Neural cell (in vitro differentiated cells): ENCODE measurements at regions not wholly inside any gene's neighbourhood (a gene's known extent, or its start where the extent isn't known, plus 50 kb on each side); places are given as distances from the start of the nearest gene placed in this dataset.

ENCODE experiments used
- H2AFZ ChIP-seq: fragments of 200-600, 300-800 bp; sonication (generic), shearing (Covaris generic); 2 replicates; pipeline ENCODE4 v1.6.0; 2014; ENCODE audit warnings: low read depth, mild to moderate bottlenecking, antibody characterized with exemption, low read length, moderate library complexity
- H3F3A ChIP-seq: fragments of 200-600 bp; shearing (Covaris generic); 2 replicates; pipeline ENCODE4 v1.6.1; 2016; ENCODE audit warnings: mild to moderate bottlenecking, moderate library complexity, mixed read lengths, antibody characterized with exemption, low read length; ENCODE audit not compliant: insufficient read depth, poor library complexity, severe bottlenecking
- H3K27ac ChIP-seq: fragments of 200-600, 300-800 bp; sonication (generic), shearing (Covaris generic); 2 replicates; pipeline ENCODE4 v1.5.1; 2014; ENCODE audit warnings: mild to moderate bottlenecking, low read length, moderate library complexity
- H3K27me3 ChIP-seq: fragments of 300-800, 200-600 bp; sonication (generic), shearing (Covaris generic); 2 replicates; pipeline ENCODE4 v1.6.0; 2014; ENCODE audit warnings: mild to moderate bottlenecking, low read depth, low read length, moderate library complexity; ENCODE audit not compliant: insufficient read depth
- H3K36me3 ChIP-seq: fragments of 300-800, 200-600 bp; sonication (generic), shearing (Covaris generic); 2 replicates; pipeline ENCODE4 v1.5.1; 2014; ENCODE audit warnings: mild to moderate bottlenecking, antibody characterized with exemption, low read length, moderate library complexity; ENCODE audit not compliant: insufficient read depth
- H3K4me2 ChIP-seq: fragments of 300-800, 200-600 bp; sonication (generic), shearing (Covaris generic); 2 replicates; pipeline ENCODE4 v1.6.0; 2014; ENCODE audit warnings: mild to moderate bottlenecking, low read length
- H3K4me3 ChIP-seq: fragments of 300-800, 200-600 bp; sonication (generic), shearing (Covaris generic); 2 replicates; pipeline ENCODE4 v1.5.1; 2014; ENCODE audit warnings: mild to moderate bottlenecking, low read length, moderate library complexity
- H3K79me2 ChIP-seq: fragments of 200-600 bp; shearing (Covaris generic); replicated peaks from 2 replicates; pipeline ENCODE4 v1.6.0; 2014; ENCODE audit warnings: mild to moderate bottlenecking, low read length, moderate library complexity; ENCODE audit not compliant: insufficient read depth
- H3K9ac ChIP-seq: fragments of 300-800, 200-600 bp; sonication (generic), shearing (Covaris generic); 2 replicates; pipeline ENCODE4 v1.6.1; 2016; ENCODE audit warnings: mild to moderate bottlenecking, low read length, mixed read lengths
- H3K9me2 ChIP-seq: fragments of 200-600 bp; shearing (Covaris generic); 2 replicates; pipeline ENCODE4 v1.6.1; 2016; ENCODE audit warnings: mild to moderate bottlenecking, low read length, mixed read lengths; ENCODE audit not compliant: insufficient read depth
- H3K9me3 ChIP-seq: fragments of 200-600, 300-800 bp; sonication (generic), shearing (Covaris generic); 2 replicates; pipeline ENCODE4 v1.6.1; 2016; ENCODE audit warnings: mild to moderate bottlenecking, mixed run types, low read length, moderate library complexity, mixed read lengths
- H4K20me1 ChIP-seq: fragments of 200-600 bp; shearing (Covaris generic); 2 replicates; pipeline ENCODE4 v1.6.1; 2016; ENCODE audit warnings: mild to moderate bottlenecking, mixed run types; ENCODE audit not compliant: insufficient read depth
- EP300 ChIP-seq: fragments of 450-650 bp; conservative IDR thresholded peaks from 2 replicates; pipeline ENCODE4 v1.6.1; 2014; ENCODE audit warnings: antibody characterized with exemption, mild to moderate bottlenecking, moderate library complexity; ENCODE audit not compliant: poor library complexity, severe bottlenecking
- EZH2 ChIP-seq: fragments of 200-600, 300-800 bp; shearing (Covaris generic), sonication (generic); IDR thresholded peaks from 2 replicates; pipeline ENCODE4 v1.6.1; 2014; ENCODE audit warnings: antibody characterized with exemption, low read length, borderline replicate concordance, mild to moderate bottlenecking; ENCODE audit not compliant: insufficient read depth, poor library complexity, severe bottlenecking
- MXI1 ChIP-seq: fragments of 450-650 bp; conservative IDR thresholded peaks from 2 replicates; pipeline ENCODE4 v1.6.1; 2014; ENCODE audit warnings: antibody characterized with exemption, mild to moderate bottlenecking; ENCODE audit not compliant: poor library complexity, severe bottlenecking
- POLR2AphosphoS5 ChIP-seq: IDR thresholded peaks from 2 replicates; pipeline ENCODE4 v1.6.1; 2012
- RAD21 ChIP-seq: fragments of 450-650 bp; conservative IDR thresholded peaks from 2 replicates; pipeline ENCODE4 v1.6.1; 2014; ENCODE audit warnings: antibody characterized with exemption, mild to moderate bottlenecking, moderate library complexity
- SMC3 ChIP-seq: fragments of 450-650 bp; conservative IDR thresholded peaks from 2 replicates; pipeline ENCODE4 v1.6.1; 2014; ENCODE audit warnings: antibody characterized with exemption, mild to moderate bottlenecking, moderate library complexity; ENCODE audit not compliant: poor library complexity
- TAF1 ChIP-seq: IDR thresholded peaks from 2 replicates; pipeline ENCODE4 v1.6.1; 2012; ENCODE audit warnings: low read depth
- TF ChIP-seq, protein P1 (sequence below): IDR thresholded peaks from 2 replicates; pipeline ENCODE4 v1.6.1; 2012; ENCODE audit warnings: borderline replicate concordance
- TF ChIP-seq, protein P2 (sequence below): fragments of 450-650 bp; IDR thresholded peaks from 2 replicates; pipeline ENCODE4 v1.5.1; 2014; ENCODE audit warnings: antibody characterized with exemption, mild to moderate bottlenecking, moderate library complexity; ENCODE audit not compliant: poor library complexity, severe bottlenecking

DNA sequence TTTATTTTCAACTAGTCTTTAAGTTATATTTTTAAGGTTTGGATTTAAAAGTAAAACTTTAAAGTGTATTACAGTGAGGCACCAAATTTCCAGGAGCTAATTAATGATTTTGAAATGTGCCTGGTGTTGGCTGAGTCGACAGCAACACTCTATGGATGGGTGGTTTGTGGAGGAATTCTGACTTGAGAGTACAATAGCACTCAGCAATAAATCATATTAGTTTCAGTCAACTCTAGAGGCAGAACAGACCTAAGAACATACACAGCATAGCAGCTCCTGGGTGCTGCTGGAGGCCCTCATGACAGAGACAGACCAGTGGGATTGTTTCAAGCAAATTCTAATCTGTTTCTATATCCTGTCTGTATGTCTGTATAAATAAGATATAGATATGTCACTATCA lies 673.4 kb downstream of the TRIML1 start:
- Histone ChIP-seq H3K9me3 (no peaks in the 10 kb centered on the region), H4K20me1 (no peaks in the 10 kb centered on the region), H3K4me3 (no peak overlapping the region), H3F3A (no peaks in the 10 kb centered on the region), H3K27ac (no peak overlapping the region), H3K4me2 (no peak overlapping the region), H3K9me2 (no peaks in the 10 kb centered on the region), H3K27me3 (no peaks in the 10 kb centered on the region), H3K36me3 (no peaks in the 10 kb centered on the region), H2AFZ (no peak overlapping the region), H3K79me2 (no peaks in the 10 kb centered on the region), H3K9ac (no peak overlapping the region)
- no peak for TF ChIP-seq MXI1
- TF ChIP-seq SMC3, result no peak
- no peak for TF ChIP-seq RAD21
- no peak for TF ChIP-seq TAF1
- TF ChIP-seq, protein P1, sequence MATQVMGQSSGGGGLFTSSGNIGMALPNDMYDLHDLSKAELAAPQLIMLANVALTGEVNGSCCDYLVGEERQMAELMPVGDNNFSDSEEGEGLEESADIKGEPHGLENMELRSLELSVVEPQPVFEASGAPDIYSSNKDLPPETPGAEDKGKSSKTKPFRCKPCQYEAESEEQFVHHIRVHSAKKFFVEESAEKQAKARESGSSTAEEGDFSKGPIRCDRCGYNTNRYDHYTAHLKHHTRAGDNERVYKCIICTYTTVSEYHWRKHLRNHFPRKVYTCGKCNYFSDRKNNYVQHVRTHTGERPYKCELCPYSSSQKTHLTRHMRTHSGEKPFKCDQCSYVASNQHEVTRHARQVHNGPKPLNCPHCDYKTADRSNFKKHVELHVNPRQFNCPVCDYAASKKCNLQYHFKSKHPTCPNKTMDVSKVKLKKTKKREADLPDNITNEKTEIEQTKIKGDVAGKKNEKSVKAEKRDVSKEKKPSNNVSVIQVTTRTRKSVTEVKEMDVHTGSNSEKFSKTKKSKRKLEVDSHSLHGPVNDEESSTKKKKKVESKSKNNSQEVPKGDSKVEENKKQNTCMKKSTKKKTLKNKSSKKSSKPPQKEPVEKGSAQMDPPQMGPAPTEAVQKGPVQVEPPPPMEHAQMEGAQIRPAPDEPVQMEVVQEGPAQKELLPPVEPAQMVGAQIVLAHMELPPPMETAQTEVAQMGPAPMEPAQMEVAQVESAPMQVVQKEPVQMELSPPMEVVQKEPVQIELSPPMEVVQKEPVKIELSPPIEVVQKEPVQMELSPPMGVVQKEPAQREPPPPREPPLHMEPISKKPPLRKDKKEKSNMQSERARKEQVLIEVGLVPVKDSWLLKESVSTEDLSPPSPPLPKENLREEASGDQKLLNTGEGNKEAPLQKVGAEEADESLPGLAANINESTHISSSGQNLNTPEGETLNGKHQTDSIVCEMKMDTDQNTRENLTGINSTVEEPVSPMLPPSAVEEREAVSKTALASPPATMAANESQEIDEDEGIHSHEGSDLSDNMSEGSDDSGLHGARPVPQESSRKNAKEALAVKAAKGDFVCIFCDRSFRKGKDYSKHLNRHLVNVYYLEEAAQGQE, result no peak
- no peak for TF ChIP-seq POLR2AphosphoS5
- no peak for TF ChIP-seq EZH2
- no peak for TF ChIP-seq EP300
- TF ChIP-seq, protein P2, sequence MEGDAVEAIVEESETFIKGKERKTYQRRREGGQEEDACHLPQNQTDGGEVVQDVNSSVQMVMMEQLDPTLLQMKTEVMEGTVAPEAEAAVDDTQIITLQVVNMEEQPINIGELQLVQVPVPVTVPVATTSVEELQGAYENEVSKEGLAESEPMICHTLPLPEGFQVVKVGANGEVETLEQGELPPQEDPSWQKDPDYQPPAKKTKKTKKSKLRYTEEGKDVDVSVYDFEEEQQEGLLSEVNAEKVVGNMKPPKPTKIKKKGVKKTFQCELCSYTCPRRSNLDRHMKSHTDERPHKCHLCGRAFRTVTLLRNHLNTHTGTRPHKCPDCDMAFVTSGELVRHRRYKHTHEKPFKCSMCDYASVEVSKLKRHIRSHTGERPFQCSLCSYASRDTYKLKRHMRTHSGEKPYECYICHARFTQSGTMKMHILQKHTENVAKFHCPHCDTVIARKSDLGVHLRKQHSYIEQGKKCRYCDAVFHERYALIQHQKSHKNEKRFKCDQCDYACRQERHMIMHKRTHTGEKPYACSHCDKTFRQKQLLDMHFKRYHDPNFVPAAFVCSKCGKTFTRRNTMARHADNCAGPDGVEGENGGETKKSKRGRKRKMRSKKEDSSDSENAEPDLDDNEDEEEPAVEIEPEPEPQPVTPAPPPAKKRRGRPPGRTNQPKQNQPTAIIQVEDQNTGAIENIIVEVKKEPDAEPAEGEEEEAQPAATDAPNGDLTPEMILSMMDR, result no peak

DNA sequence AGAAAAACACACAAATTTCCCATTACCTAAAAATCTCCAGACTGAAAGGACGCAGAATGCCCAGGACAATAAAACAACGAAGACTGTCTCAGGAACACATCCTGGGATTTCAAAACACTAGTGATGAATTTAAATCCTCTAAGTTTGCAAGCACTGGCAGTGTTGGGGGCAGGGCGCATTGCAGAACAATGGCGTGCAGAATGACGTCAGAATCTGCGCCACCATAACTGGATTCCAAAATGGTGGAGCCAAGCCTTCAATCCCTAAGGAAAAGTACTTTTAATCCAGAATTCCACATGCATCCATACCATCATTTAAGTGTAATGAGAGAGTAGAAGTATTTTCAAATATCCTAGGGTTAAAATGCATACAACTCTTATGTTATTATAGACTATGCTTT lies 679.1 kb downstream of the TRIML1 start:
- Histone ChIP-seq H3K4me2 (no peak overlapping the region), H3F3A (no peaks in the 10 kb centered on the region), H3K9me3 (no peaks in the 10 kb centered on the region), H3K9ac (no peak overlapping the region), H4K20me1 (no peaks in the 10 kb centered on the region), H3K27ac (no peak overlapping the region), H3K79me2 (no peaks in the 10 kb centered on the region), H2AFZ (no peak overlapping the region), H3K36me3 (no peaks in the 10 kb centered on the region), H3K4me3 (no peak overlapping the region), H3K9me2 (no peaks in the 10 kb centered on the region), H3K27me3 (no peaks in the 10 kb centered on the region)
- TF ChIP-seq, protein P1, result no peak
- TF ChIP-seq EZH2, result no peak
- no peak for TF ChIP-seq EP300
- no peak for TF ChIP-seq TAF1
- TF ChIP-seq POLR2AphosphoS5, result no peak
- TF ChIP-seq MXI1, result no peak
- TF ChIP-seq SMC3, result no peak
- TF ChIP-seq, protein P2, result no peak
- TF ChIP-seq RAD21, result no peak
